SK-N-SH (cell line): ENCODE measurements at regions not wholly inside any gene's neighbourhood (a gene's known extent, or its start where the extent isn't known, plus 50 kb on each side); places are given as distances from the start of the nearest gene placed in this dataset.

Source experiments
- GABPA ChIP-seq: IDR thresholded peaks from 2 replicates; pipeline ENCODE4 v1.4.0; 2012; ENCODE audit warnings: low read depth, mild to moderate bottlenecking
- JUND ChIP-seq: IDR thresholded peaks from 2 replicates; pipeline ENCODE4 v1.4.0; 2012
- MEF2A ChIP-seq: IDR thresholded peaks from 2 replicates; pipeline ENCODE4 v1.4.0; 2012; ENCODE audit warnings: low read depth, borderline replicate concordance
- POLR2AphosphoS5 ChIP-seq: IDR thresholded peaks from 2 replicates; pipeline ENCODE4 v1.6.1; 2012; ENCODE audit warnings: low read depth, low read length
- TAF1 ChIP-seq: IDR thresholded peaks from 2 replicates; pipeline ENCODE4 v1.6.1; 2012; ENCODE audit warnings: low read depth, mild to moderate bottlenecking, low read length, moderate library complexity, borderline replicate concordance
- YY1 ChIP-seq: IDR thresholded peaks from 2 replicates; pipeline ENCODE4 v1.4.0; 2012; ENCODE audit warnings: low read depth, mild to moderate bottlenecking
- TF ChIP-seq, protein P1 (sequence below): fragments of 200-600 bp; sonication (generic); IDR thresholded peaks from 2 replicates; pipeline ENCODE4 v1.6.1; 2017; ENCODE audit warnings: antibody characterized with exemption, mild to moderate bottlenecking, moderate library complexity
- TF ChIP-seq, protein P2 (sequence below): IDR thresholded peaks from 2 replicates; pipeline ENCODE4 v1.6.1; 2012; ENCODE audit warnings: mild to moderate bottlenecking, low read depth, low read length, moderate library complexity

DNA sequence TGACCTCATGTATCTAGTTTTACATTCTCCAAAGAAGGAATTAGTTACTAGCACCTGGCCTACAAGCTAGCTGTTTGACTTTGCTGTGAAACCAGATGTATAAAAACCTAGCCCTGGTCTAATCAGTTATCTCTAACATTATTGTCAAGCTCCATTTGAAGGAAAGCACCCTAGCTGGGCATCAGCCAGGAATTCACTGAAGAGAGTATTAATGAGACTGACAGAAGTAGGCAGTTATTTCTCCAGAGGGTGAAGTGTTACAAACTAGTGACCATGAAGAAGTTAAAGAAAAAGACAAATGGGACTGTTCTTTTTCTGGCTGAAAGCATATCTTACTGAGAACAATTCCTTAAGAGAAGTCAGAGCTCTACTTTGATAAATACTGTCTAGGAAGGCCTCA is 2529.3 kb upstream of the PCDH20 start:
- TF ChIP-seq, protein P1, sequence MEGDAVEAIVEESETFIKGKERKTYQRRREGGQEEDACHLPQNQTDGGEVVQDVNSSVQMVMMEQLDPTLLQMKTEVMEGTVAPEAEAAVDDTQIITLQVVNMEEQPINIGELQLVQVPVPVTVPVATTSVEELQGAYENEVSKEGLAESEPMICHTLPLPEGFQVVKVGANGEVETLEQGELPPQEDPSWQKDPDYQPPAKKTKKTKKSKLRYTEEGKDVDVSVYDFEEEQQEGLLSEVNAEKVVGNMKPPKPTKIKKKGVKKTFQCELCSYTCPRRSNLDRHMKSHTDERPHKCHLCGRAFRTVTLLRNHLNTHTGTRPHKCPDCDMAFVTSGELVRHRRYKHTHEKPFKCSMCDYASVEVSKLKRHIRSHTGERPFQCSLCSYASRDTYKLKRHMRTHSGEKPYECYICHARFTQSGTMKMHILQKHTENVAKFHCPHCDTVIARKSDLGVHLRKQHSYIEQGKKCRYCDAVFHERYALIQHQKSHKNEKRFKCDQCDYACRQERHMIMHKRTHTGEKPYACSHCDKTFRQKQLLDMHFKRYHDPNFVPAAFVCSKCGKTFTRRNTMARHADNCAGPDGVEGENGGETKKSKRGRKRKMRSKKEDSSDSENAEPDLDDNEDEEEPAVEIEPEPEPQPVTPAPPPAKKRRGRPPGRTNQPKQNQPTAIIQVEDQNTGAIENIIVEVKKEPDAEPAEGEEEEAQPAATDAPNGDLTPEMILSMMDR: no peak
- TF ChIP-seq, protein P2, sequence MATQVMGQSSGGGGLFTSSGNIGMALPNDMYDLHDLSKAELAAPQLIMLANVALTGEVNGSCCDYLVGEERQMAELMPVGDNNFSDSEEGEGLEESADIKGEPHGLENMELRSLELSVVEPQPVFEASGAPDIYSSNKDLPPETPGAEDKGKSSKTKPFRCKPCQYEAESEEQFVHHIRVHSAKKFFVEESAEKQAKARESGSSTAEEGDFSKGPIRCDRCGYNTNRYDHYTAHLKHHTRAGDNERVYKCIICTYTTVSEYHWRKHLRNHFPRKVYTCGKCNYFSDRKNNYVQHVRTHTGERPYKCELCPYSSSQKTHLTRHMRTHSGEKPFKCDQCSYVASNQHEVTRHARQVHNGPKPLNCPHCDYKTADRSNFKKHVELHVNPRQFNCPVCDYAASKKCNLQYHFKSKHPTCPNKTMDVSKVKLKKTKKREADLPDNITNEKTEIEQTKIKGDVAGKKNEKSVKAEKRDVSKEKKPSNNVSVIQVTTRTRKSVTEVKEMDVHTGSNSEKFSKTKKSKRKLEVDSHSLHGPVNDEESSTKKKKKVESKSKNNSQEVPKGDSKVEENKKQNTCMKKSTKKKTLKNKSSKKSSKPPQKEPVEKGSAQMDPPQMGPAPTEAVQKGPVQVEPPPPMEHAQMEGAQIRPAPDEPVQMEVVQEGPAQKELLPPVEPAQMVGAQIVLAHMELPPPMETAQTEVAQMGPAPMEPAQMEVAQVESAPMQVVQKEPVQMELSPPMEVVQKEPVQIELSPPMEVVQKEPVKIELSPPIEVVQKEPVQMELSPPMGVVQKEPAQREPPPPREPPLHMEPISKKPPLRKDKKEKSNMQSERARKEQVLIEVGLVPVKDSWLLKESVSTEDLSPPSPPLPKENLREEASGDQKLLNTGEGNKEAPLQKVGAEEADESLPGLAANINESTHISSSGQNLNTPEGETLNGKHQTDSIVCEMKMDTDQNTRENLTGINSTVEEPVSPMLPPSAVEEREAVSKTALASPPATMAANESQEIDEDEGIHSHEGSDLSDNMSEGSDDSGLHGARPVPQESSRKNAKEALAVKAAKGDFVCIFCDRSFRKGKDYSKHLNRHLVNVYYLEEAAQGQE: no peak
- TF ChIP-seq MEF2A: no peak
- TF ChIP-seq YY1: no peak
- no peak for TF ChIP-seq POLR2AphosphoS5
- TF ChIP-seq JUND: no peak
- no peak for TF ChIP-seq TAF1
- TF ChIP-seq GABPA: no peak
